AG09309 (cell line): ENCODE measurements at regions not wholly inside any gene's neighbourhood (a gene's known extent, or its start where the extent isn't known, plus 50 kb on each side); places are given as distances from the start of the nearest gene placed in this dataset.
A peak's percentile ranks its signal among the peaks of the same experiment; 100 is the strongest.

Source experiments
- DNase-seq: peaks from one replicate; pipeline ENCODE4 v3.0.0-alpha.2; 2010; ENCODE audit warnings: low read depth
- H3K4me3 ChIP-seq: 2 replicates; pipeline ENCODE4 v1.5.1; 2011; ENCODE audit warnings: mild to moderate bottlenecking, low read depth, low read length, moderate library complexity; ENCODE audit not compliant: control insufficient read depth
- TF ChIP-seq, protein P1 (sequence below): IDR thresholded peaks from 2 replicates; pipeline ENCODE4 v1.5.1; 2011; ENCODE audit warnings: mild to moderate bottlenecking, low read depth, low read length, inconsistent platforms; ENCODE audit not compliant: insufficient read depth, control insufficient read depth; ENCODE audit errors: missing control alignments

GRCh38 chr11:19632499-19632834 lies 80.2 kb upstream of the NAV2 start:
- H3K4me3 ChIP-seq: no peak overlapping the region
- TF ChIP-seq, protein P1, sequence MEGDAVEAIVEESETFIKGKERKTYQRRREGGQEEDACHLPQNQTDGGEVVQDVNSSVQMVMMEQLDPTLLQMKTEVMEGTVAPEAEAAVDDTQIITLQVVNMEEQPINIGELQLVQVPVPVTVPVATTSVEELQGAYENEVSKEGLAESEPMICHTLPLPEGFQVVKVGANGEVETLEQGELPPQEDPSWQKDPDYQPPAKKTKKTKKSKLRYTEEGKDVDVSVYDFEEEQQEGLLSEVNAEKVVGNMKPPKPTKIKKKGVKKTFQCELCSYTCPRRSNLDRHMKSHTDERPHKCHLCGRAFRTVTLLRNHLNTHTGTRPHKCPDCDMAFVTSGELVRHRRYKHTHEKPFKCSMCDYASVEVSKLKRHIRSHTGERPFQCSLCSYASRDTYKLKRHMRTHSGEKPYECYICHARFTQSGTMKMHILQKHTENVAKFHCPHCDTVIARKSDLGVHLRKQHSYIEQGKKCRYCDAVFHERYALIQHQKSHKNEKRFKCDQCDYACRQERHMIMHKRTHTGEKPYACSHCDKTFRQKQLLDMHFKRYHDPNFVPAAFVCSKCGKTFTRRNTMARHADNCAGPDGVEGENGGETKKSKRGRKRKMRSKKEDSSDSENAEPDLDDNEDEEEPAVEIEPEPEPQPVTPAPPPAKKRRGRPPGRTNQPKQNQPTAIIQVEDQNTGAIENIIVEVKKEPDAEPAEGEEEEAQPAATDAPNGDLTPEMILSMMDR: no peak
- DNase-seq: peak; percentile 23

- no peak for DNase-seq
- TF ChIP-seq, protein P1: no peak
- H3K4me3 ChIP-seq: no peak overlapping the region
Measured at GRCh38 chr11:19631712-19632498, 80.7 kb upstream of the NAV2 start.

DNA sequence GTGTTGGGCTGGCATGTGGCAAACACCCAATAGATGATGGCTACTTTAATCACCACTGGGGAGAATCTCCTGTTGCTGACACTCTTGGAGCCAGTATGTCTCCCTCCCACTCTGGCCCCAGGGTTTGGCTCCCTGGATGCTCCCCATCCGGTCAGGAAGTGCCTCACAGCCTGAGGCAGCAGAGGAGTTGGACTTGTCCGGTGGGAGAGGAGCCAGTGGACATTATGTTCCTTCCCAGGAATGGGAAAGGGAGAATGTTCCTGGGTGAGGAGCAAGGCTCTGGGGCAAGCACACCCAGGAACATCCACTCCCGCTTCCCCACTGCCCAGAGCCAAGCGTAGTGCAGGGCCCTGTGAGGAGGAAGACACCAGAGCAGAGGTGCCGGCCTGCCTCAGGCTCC lies 84.6 kb upstream of the NAV2 start:
- DNase-seq: peak; percentile 64
- no peak overlapping the region for H3K4me3 ChIP-seq
- TF ChIP-seq, protein P1: no peak

GRCh38 chr11:19627566-19627965 lies 85.1 kb upstream of the NAV2 start:
- DNase-seq: no peak
- TF ChIP-seq, protein P1: no peak
- no peak overlapping the region for H3K4me3 ChIP-seq

- DNase-seq: no peak
- no peak overlapping the region for H3K4me3 ChIP-seq
- TF ChIP-seq, protein P1: no peak
Measured at GRCh38 chr11:19625438-19625837, 87.2 kb upstream of the NAV2 start.

- TF ChIP-seq, protein P1: no peak
- no peak overlapping the region for H3K4me3 ChIP-seq
- no peak for DNase-seq
Measured at GRCh38 chr11:19617696-19618523, 94.7 kb upstream of the NAV2 start.
